Prostate gland (tissue), 2 donors: ENCODE measurements at regions not wholly inside any gene's neighbourhood (a gene's known extent, or its start where the extent isn't known, plus 50 kb on each side); places are given as distances from the start of the nearest gene placed in this dataset.
"Not testable (repeated sequence)": the region's sequence is repeated elsewhere in the genome, so short reads cannot be mapped to it uniquely, and the experiment has no call there.

Experiments used
- CTCF ChIP-seq, 4 experiments: fragments of 200-600 bp in 2 of 4; fragments of 450-650 bp in 2 of 4; sonication (generic) in 2 of 4; IDR thresholded peaks; 1 replicate in 3 of 4; 2 replicates in 1 of 4; pipeline ENCODE4 v1.5.1; 2016 to 2019; ENCODE audit warnings: antibody characterized with exemption in 4 of 4, mild to moderate bottlenecking in 2 of 4, moderate library complexity in 2 of 4
- POLR2A ChIP-seq: fragments of 450-650 bp; IDR thresholded peaks from one replicate; pipeline ENCODE4 v1.6.1; 2016; ENCODE audit warnings: antibody characterized with exemption, mild to moderate bottlenecking
- POLR2AphosphoS5 ChIP-seq: sonication (generic); formaldehyde crosslinking; IDR thresholded peaks from one replicate; pipeline ENCODE4 v1.6.1; 2017; ENCODE audit warnings: antibody characterized with exemption

- TF ChIP-seq POLR2A; POLR2AphosphoS5; CTCF (IDR thresholded peaks at IDR 0.05): not testable (repeated sequence)
These were observed 107.0 kb upstream of the DAB1 start for GRCh38 chr1:57530911-57531260.
